ENCODE measurements at regions not wholly inside any gene's neighbourhood (a gene's known extent, or its start where the extent isn't known, plus 50 kb on each side); places are given as distances from the start of the nearest gene placed in this dataset.

DNA sequence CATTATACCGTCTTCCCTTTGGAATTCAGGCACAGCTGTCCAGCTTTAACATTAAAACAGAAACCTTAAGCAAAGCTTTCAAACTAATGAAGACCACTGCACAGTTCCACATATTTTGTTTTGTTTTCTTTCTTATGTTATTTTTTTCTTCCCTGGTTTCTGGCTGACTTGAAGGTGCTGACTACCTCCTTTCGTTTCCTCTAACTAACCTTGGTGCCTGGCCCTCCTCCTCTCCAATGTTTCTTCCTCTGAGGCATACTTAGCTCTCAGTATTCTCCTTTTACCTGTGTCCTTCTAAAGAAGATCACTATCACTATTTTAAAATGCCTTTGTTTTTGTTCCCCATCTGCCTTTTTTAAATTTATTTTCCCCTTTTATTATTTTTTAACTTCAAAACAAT, 433.3 kb upstream of the SPHKAP start (continued):
- TF ChIP-seq, protein P1, sequence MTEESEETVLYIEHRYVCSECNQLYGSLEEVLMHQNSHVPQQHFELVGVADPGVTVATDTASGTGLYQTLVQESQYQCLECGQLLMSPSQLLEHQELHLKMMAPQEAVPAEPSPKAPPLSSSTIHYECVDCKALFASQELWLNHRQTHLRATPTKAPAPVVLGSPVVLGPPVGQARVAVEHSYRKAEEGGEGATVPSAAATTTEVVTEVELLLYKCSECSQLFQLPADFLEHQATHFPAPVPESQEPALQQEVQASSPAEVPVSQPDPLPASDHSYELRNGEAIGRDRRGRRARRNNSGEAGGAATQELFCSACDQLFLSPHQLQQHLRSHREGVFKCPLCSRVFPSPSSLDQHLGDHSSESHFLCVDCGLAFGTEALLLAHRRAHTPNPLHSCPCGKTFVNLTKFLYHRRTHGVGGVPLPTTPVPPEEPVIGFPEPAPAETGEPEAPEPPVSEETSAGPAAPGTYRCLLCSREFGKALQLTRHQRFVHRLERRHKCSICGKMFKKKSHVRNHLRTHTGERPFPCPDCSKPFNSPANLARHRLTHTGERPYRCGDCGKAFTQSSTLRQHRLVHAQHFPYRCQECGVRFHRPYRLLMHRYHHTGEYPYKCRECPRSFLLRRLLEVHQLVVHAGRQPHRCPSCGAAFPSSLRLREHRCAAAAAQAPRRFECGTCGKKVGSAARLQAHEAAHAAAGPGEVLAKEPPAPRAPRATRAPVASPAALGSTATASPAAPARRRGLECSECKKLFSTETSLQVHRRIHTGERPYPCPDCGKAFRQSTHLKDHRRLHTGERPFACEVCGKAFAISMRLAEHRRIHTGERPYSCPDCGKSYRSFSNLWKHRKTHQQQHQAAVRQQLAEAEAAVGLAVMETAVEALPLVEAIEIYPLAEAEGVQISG (CRISPR knock-in tag; IDR thresholded peaks at IDR 0.05): no peak
- TF ChIP-seq NFE2L1 (CRISPR knock-in tag; IDR thresholded peaks at IDR 0.05; ENCODE audit: borderline replicate concordance) (no peak), HCFC1 (IDR thresholded peaks at IDR 0.05; ENCODE audit: low read depth, low read length) (no peak), SP140L (CRISPR knock-in tag; IDR thresholded peaks at IDR 0.05; ENCODE audit: borderline replicate concordance) (no peak), ZNF780A (CRISPR knock-in tag; IDR thresholded peaks at IDR 0.05) (no peak), KLF15 (CRISPR knock-in tag; IDR thresholded peaks at IDR 0.05; ENCODE audit: borderline replicate concordance) (no peak)
- TF ChIP-seq, protein P2, sequence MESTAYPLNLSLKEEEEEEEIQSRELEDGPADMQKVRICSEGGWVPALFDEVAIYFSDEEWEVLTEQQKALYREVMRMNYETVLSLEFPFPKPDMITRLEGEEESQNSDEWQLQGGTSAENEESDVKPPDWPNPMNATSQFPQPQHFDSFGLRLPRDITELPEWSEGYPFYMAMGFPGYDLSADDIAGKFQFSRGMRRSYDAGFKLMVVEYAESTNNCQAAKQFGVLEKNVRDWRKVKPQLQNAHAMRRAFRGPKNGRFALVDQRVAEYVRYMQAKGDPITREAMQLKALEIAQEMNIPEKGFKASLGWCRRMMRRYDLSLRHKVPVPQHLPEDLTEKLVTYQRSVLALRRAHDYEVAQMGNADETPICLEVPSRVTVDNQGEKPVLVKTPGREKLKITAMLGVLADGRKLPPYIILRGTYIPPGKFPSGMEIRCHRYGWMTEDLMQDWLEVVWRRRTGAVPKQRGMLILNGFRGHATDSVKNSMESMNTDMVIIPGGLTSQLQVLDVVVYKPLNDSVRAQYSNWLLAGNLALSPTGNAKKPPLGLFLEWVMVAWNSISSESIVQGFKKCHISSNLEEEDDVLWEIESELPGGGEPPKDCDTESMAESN (CRISPR knock-in tag; conservative IDR thresholded peaks at IDR 0.05): no peak

DNA sequence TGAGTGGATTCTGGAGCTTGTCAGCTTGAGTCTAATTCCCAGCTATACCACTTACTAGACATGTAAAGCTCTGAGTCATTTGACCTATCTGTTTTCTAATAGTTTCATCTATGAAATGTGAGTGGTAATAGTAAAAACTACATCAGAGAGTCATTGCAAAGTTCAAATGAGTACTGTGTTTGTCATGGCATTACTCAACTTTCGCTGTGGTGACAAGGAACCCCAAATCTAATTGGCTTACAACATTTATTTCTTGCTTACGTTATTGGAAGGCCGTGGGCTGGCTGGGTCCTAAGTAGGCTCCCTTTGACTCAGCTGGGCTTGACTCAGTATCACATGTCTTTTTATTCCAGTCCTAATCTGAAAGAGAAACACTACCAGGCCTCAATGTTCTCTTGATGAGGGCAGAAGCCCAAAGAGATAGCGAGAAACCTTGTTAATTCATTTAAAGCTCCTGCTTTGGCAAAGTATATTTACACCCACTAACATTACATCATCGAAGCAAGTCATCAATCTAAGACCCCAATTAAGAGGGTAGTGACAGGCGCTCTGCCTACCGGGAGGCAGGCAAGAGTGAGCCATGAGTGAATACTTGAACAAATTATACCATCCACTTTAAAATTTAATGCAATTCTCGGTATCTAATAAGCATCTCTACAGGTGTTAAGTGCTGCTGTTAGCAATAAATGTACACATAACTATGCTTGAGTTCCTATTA, 431.8 kb upstream of the SPHKAP start:
- TF ChIP-seq ATM (IDR thresholded peaks at IDR 0.05; ENCODE audit: borderline replicate concordance) (no peak), REL (CRISPR knock-in tag; conservative IDR thresholded peaks at IDR 0.05) (no peak), ATF7 (IDR thresholded peaks at IDR 0.05) (peak; percentile 22; the same call in 1 of the 2 replicates), ATF7 (CRISPR knock-in tag; IDR thresholded peaks at IDR 0.05) (no peak)
- in situ Hi-C loops (cut with HindIII; ENCODE audit: extremely low pct_ligation_motif_present, low pct_unique_long_range_greater_than_20kb): no loop called here
- no peaks in the 10 kb centered on the region for H3K79me2 ChIP-seq (ENCODE audit: insufficient read depth, low read length)
- H3K27ac ChIP-seq (ENCODE audit: extremely low read length, insufficient read depth, low read length): no peak overlapping the region
- H2AFZ ChIP-seq (ENCODE audit: low read length): no peak overlapping the region
- DNase-seq (ENCODE audit: low spot score) (no peak), FAIRE-seq (no peak), ATAC-seq (no peak)
- ChIA-PET CTCF (ENCODE audit: low intra/inter-chr PET ratio, low total read pairs) (no interaction called here), POLR2A (no interaction called here)
- peaks cover 61% of the 10 kb centered on the region for H3K9me3 ChIP-seq (ENCODE audit: low read length)
- intact Hi-C loops (cut with micrococcal nuclease; ENCODE audit: unreplicated experiment): no loop called here
- H3K36me3 ChIP-seq (replicated peaks in 1 of 2; ENCODE audit: control insufficient read depth in 1 of 2, insufficient read depth in 2 of 2, low read length in 2 of 2): no peaks in the 10 kb centered on the region
- H3K4me2 ChIP-seq (ENCODE audit: low read depth, low read length): no peak overlapping the region
- 16% methylated on average over 8 of the region's 8 CpGs for WGBS (ENCODE audit: low lambda C conversion rate)
- H3K4me1 ChIP-seq (ENCODE audit: insufficient read depth, low read length): no peaks in the 10 kb centered on the region
- no peaks in the 10 kb centered on the region for H3K27me3 ChIP-seq (ENCODE audit: control insufficient read depth in 1 of 2, insufficient read depth in 2 of 2, low read length in 2 of 2)
- no peaks in the 10 kb centered on the region for H4K20me1 ChIP-seq (ENCODE audit: insufficient read depth, low read length)
- H3K9ac ChIP-seq (ENCODE audit: insufficient read depth, low read depth, low read length): no peak overlapping the region
- H3K4me3 ChIP-seq (replicated peaks in 1 of 3; ENCODE audit: insufficient read depth in 1 of 3, low read depth in 2 of 3, low read length in 3 of 3): no peak overlapping the region
- BruUV-seq (replicated peaks): no TSS peak

Data from HepG2 (cell line).